Activated CD4-positive, alpha-beta T cell treated with anti-CD3 and anti-CD28 coated beads, Interleukin-10, Interleukin-2, amounts not matched to agents 100 ng/mL and 50 ng/mL, durations not matched to agents 16 hours and 8 hours (primary cell): ENCODE measurements at regions not wholly inside any gene's neighbourhood (a gene's known extent, or its start where the extent isn't known, plus 50 kb on each side); places are given as distances from the start of the nearest gene placed in this dataset.

Experiments used
- DNase-seq: peaks from one replicate; pipeline ENCODE4 v3.0.0-alpha.2; 2020

DNA sequence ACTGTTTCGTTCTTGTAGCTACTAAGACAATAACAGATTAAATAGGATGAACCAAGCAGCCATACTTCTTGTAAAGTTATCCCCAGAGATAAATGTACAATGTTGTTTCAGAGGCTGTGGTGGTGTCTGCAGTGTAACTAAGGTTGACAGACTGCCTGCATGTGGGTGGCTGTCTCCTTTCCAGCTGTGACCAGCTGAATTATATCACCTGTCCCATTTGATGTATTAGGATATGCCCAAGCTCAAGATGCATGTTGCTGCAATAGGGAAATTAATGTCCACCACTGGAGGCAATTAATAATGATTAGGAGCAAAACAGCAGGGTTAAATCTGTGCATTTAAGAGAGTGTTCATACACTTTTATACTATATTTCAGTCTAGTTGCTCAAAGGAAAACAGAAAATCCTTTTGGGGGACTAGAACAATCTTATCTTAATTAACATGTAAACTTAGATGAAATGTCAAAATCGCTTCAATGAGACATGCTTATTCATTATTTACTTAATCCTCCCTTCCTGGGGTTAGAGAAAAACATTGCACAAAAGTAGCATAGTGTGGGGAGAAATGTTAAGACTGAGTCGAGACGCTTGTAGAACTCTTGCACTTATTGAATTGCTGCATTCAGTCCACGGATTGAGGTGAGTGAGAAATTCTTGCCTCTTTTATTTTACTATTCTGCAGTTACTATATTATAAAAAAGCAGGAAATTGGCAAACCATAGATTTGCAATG, 269.0 kb downstream of the SNX10 start:
- no peak for DNase-seq

DNA sequence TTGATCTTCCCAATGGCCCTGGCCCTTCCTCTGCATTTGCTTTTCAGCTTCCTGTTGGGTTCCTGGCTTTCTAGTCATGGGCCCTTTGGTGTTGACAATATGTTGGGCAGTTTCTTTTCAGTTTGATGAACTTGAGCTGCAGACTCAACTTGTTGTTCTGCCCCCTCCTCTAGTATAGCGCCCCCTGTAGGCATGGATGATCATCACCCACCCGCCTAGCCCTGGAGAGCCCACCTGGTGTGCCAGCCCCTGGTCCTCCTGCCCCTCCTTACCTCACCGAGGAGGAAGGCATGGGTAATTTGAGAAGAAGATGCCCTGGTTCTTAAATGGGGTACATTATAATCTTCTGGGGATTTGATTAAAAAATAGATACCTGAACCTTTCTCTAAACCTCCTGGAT, 271.2 kb downstream of the SNX10 start:
- no peak for DNase-seq

DNA sequence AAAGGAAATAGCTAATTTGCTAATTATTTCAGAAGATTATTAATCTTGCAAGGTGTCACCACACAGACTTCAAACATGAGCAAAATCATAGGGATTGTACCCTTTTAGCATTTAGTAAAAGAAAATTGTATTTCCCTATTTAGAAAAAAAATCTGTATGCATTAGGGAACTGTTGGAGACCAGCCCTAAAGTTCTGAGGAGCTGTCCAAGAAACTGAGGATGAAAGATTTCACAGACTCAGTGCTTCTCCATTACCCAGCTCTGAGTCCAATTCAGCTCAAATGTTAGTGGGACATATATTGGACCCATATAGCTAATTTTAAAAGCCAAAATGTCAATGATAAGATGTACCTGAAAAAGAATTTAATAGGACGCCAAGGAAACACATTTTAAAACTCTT, 271.7 kb downstream of the SNX10 start:
- no peak for DNase-seq

DNA sequence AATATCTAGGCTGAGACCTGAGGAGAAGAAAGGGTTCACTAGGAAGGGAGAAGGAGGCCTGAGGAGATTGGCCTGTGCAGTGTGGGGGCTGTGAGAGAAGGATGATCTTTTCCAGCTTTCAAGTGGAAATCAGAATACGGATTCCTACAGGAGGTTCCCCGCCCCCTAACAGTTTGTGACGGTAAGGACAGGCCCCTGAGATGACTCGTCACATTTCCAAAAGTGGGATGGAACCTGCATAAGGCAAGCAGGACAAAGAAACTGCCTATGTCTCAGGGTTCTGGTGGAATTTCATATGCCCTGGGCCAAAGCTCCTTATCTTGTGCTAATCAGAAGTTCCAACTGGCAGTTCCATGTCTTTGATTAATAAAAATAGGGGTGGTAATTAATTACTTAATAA, 275.6 kb downstream of the SNX10 start:
- no peak for DNase-seq

DNA sequence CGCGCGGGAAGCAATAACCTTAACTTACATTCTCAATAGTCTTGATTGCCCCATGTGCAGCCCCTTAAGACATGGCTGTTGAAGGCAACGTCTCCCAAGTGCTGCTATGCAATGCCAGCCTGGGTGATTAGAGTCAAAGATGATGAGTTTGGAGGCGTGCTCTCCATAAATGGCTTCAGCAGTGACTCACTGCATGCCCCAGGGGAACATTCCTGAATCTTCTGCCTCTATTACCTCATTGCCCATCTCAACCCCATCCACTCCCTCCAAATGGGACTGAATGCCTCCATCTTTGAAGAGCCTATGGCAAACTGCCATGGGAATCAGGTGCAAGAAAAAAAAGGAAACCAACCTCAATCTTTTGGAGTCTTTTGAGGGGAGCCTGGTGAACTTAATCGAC, 282.8 kb downstream of the SNX10 start:
- no peak for DNase-seq

DNA sequence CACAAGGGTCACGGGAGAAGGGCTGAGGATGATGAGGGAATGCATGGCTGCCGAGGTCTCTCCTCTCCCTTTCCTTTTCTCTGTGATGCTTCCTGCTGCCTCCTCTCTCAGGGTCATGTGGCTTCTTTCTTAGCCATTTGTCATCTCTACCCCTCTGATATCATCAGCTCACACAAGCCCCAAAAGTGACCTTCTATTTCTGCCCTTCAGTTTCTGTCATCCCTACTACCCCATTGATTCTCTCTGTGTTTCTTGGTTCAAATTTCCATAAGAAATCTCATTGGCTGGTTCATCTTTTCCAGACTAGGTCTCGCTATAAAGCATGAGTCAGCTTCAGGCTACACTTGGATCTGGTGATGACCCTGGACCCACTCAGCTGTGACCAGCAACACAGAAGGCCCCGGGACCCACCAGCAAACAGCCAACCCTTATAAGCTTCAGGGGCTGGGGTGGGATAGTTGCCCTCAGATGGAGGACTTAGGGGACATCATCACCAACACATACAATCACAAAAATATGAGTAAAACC, 284.3 kb downstream of the SKAP2 start:
- DNase-seq, result no peak

DNA sequence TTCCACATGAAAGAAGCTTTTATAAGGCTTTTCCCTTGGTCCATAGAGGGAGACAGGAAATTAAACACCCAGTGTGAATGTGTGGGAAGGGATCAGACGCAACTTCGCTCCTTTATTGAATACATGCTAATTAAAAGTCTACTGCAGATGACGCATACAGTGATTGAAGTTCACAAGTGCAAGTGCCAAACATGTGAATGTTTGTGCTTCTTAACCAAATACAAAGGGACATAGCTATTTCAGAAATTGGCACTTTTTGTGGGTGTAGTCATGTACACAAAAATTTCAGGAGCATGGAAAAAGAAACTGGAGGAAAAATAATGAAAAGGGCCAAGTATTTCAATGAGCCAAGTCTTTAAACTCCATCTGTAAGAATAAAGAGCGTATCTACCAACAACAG, 283.7 kb downstream of the SKAP2 start:
- no peak for DNase-seq

DNA sequence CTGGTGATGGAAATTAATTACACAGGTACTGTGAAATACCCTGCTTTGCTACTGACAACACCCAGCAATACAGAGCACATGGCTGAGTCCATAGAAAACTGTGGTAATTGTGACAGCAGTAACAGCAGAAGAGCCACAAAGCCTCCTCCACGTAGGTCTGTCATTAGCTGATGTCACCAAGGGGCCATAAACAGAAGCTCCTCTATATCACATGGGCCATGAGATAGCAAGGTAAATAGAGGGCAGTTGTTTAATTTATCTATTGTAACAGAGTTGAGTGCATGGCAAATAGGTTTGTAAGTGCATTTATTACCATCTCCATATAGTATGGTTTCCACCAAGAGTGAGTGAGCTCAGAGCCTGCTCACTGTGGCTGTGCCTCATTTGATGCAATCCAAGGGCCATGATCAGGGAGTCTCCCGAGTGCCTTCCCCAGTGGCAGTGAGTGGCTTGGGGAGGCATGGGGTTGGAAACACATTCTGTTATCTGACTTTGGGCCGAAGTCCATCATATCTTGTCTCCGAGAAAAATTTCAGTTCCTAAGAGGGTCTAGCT, 281.2 kb downstream of the SKAP2 start:
- no peak for DNase-seq

DNA sequence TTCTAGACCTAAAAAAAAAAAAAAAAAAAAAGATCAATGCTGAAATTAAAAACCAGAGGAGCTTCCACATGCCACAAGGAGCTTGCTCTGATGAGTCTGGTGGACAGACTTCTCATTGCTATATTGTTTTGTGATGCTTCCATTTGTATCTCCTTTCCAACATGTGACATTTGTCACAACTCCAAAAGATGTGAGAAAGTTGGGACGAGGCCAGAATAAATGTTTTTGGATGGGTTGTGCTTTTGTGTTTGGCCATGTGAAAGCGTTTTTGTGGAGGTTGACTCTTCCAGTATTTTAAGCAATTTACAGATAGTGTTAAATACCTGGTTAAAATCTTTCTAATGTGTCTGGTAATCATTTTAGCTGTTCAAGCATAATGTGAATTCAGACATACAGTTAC, 280.1 kb downstream of the SKAP2 start:
- DNase-seq, result no peak

DNA sequence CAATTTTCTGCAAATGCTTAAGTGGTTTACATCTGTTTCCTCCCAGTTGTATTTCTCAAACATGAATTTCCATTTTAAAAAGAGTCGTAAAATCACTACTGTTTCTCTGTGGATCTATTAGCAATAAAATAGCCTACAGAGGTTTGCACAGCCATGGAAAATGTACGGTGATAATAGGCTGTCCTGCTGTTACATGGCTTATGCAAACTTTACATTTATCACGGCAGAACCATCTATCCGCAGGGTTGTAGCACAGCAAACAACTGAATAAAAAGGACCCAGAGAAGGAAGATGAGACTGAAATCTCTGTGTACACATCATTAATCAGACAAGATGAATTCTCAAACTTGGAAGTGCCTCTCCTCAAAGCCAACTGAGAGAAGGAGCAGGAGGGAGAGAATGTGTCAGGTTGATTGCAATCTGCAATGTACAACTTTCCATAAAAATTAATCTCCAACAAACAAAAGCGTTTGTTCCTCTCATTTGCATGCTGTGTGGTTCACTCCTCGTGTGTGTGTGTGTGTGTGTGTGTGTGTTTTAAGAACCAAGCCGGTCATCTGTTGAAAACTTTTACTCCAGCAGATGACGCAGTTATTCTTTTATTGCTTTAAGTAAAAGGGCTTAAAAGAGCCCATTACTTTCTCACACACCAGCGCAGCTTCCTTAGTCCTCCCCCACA, 279.3 kb downstream of the SKAP2 start:
- DNase-seq, result no peak

DNA sequence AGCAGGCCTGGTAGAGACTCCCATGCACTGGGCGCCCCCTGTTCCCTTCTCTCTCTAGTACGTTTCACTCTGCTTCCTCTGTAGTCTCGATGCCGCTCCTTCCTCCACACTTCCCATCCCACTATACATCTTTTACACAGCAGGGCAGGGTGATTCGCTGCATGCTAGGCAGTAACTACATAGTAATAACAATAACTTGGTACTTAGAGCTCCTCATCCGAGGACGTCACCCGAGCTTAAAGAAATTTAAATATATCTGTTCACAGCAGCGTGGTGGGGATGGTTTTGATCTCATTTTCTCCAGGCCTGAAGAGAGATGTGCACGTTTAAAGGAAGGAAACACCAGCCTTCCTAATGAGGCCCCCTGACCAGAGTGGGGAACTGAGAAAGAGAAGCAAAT, 276.9 kb downstream of the SKAP2 start:
- DNase-seq, result no peak

DNA sequence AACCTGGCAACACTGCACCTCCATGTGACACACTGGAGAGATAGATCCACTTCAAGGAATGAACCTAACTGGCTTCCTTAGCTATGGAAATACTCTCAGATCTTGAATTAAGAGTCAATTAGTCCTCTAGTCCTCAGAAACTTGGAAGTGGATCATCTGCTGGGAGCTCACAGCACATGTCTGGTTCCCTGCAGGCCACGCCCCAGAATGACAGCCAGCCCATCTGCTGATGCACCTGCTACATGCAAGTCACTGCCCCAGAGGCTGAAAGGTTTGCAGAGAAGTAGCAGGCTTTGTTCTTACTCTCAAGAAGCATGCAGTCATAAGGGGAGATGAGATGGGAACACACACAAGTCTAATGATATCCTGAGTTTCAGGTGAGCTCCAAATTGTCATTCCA, 275.9 kb downstream of the SKAP2 start:
- no peak for DNase-seq

DNA sequence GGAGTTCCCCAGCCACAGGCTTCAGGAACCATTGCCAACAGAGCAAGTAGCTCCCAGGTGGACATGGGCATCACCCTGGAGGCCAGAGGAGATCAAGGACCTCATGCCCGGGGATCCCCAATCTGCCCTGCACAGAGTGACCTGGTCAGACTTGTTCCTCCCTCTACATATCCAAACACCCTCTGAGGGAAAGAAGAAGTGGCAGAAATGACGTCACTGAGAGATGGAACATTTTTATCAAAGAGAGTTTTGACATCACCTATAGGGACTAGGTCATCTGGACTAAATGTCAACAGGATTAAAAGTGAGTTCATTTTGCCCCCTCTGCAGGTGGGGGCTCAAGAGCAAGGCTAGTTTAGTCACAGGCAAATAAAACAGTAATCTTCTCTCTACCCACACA, 273.7 kb downstream of the SKAP2 start:
- DNase-seq, result no peak

DNA sequence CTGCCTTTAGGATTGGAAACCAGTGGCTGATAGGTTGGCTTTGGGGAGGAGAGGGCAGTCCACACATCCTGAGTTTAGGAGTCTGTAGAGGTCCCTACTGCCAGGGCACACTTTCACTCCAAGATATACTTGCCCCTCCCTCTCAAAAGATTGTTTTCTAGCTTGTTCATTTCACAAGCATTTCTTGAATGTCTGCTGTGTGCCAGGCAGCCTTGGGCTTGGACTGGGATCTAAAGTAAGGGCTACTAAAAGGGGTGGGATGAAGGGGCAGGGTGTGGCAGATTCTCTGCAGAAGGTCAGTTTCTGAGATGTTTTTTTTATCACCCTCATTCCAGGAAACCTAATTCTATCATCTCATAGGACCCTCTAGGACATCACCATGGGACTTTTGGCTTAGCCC, 272.4 kb downstream of the SKAP2 start:
- no peak for DNase-seq

DNA sequence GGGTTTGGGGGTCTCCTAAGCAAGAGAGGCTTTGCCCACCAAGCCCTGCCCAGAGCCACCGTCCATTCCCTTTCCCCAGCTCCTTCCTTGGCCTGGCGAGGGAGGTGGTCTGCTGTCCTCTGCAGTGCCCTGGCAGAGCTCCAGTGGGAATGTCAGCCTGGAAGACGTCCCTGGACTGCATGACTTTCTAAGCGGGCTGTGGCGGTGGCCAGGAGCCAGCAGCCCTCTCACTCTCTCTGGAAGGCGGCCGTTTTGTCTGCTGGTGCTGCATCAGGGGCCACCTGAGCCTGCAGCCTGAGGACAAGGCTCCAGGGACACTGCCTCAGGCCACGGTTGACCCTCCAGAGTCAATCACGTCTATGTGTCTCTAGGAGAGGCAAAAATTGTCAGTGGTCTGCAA, 271.0 kb downstream of the SKAP2 start:
- no peak for DNase-seq

DNA sequence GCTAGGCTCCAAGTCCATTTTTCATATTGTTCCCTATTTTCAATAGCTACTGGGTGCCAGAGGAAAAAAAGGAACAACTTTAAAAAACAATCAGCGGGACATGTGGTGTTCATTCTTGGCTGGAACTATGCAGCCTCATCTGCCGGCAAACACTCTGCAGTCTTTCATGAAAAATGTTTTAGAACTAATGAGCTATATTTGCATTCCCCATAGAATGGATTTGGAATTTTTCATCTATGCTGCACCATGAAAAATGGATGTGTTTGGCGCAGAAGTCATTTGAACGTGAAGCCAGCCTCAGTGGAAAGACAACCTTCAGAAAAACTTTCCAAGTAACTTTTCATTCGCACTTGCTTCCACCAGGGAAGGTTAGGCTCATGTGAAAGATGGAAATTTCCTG, 270.5 kb downstream of the SKAP2 start:
- DNase-seq, result no peak

DNA sequence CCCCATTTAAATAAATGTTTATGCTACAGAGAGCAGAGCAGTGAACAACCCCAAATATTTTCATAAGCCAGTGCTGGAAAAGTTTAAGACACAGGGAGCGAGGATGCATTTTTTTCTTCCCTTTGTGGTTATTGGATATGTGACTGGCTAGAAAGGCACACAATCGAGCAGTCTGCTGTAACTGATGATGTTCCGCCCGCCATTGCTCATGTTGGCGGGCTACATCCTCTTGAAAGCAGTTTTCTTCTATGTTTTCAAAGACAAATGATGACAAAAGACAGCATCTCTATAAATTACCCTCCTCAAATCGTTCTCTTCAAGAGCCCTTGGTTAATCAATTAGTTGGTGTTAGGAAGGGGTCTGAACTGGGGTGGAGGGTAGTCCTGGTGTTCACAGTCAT, 269.8 kb downstream of the SKAP2 start:
- DNase-seq, result no peak

DNA sequence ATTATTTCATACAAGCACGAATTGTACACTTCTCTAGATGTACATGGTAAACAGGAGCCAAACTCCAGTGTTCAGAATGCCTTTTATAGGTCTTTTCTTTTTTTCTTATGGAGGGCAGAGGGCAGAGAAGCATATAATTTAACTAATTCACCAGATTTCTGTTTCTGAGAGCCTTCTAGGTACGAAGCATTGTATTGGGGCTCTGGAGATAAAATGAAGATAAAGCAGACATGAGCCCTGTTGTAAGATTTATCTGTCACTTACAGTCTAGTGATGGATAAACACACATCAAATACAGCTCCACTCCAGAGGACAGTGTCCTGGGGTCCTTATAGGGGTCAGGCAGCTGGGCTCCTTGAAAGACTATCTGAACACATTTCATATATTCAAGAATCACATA, 265.5 kb downstream of the SKAP2 start:
- DNase-seq, result no peak

DNA sequence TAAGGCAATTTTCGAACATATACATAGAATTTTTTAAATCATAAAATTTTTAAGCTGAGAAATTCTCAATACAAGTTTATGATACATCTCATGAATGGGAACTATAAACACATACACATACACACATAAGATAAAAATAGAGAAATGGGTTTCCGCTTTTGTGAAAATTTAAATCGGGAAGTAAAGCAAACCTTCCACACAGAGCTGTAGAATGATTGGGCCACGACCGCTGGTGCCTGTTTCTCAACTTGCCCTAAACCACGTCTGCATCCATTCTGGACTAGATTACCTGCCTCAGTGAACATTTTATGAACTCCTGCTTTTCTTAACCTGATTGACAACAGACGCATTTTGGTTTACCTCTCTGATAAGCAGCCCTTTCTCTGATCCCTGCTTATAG, 264.4 kb downstream of the SKAP2 start:
- DNase-seq, result no peak

DNA sequence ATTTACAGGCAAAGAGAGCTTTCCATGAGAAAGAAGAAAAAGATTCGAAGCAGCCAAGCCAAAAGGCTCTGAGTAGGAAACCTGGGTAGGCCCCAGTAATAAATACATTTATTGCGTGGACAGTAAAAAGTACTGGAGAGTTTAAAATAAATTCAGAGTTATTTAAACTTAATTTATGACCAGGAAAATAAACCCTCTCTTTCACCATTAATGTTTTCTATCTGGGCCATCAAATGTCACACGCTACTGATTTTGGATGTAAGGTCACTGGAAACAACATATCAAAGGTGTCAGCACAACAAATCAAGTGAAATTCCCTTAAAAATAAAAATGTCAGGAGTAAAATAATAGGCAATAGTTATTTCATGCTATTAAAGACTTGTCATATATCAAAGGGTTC, 264.0 kb downstream of the SKAP2 start:
- no peak for DNase-seq

DNA sequence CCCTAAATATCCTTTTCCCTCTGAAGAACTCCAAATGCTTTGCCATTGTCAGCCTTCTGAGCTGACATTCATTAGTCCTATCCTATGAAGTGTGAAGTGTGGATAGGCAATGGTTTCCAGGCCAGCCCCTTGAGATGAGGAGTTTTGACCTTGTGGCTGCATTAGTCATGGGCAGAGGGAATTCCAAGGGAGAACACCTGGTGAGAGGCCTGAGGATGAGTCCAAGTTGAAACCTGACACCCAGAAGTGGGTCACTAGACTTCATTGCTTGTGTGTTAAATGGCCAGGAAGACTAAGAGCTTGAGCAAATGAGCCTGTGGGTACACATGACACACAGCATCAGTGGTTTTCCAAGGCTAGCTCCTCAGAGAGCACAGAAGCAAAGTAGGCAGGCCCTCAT, 260.8 kb downstream of the SKAP2 start:
- DNase-seq, result no peak

DNA sequence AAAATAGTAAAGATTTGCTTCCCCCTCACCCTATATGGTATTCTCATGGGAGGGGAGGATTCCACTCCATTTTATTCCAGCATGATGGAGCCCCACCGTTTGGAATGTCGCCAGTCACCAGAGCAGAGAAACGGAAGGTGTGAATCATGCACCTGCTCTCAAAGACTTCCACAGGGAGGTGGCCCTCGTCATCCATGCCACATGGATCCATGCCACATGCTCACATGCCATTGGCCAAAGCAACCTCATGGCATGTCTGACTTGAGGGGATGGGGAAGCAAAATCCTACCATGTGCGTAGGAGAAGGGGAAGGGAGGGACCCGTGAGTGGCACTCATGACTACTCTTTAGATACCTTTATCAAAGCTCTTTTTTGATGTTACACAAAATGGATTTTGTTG, 256.0 kb downstream of the SKAP2 start:
- no peak for DNase-seq

DNA sequence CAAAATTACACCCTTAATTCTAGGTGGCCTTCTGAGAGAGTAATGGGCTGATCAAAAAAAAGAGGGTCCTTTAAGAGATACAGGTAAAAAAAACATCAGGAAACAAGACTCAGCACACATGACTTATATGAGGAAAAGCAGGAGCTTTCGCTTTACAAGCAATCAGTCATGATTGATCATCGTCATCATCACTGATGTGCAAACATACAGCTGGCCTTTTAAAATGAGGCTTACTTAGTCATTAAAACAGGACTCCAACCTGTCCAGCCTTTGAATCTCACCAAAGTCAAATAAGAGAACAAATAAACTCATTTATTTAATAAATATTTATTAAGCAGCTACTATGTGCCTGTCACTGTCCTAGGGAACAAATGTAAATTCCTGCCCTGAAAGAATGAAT, 255.3 kb downstream of the SKAP2 start:
- no peak for DNase-seq

DNA sequence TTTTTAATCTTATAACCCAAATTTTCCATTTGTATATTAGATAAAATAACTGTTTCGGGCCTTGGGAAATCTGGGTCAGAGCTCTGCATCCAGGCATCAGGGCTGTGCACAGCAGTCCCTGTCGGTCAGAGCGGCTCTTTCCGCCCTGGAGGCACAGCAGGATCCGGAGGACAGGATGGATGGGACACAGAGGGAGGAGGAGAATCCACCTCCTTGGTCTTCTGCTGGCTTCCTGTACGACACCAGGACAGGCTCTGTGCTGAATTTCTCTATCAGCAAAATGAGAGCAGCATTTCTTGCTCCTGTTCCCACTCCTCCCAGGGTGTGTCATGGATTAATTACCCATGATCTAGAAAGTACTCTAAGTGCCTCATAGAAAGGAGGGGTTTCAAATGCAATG, 254.9 kb downstream of the SKAP2 start:
- no peak for DNase-seq

DNA sequence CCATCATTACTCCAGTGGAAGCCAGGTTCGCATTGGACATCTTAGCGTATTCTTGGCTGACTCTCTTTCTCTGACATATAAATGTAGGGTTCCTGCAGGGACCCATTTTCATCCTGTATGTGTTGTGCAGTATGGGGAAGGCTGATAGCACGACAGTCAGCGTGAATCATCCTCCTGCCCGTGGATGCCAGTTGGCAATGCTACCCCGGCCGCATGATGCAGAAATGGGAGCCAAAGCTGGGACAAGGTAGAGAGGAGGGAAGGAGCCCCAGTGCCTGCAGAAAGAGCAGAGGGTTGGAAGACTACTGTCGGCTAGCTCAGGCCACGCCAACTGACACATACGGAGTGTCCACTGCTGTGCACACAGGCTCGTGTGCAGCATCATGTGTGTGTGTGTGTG, 251.6 kb downstream of the SKAP2 start:
- DNase-seq, result no peak
